HG02852 (cell line): ENCODE measurements at regions not wholly inside any gene's neighbourhood (a gene's known extent, or its start where the extent isn't known, plus 50 kb on each side); places are given as distances from the start of the nearest gene placed in this dataset.
"Not testable (repeated sequence)": the region's sequence is repeated elsewhere in the genome, so short reads cannot be mapped to it uniquely, and the experiment has no call there.

ENCODE experiments used
- ATAC-seq: cut with Tn5 transposase; IDR thresholded peaks from one replicate; pipeline ENCODE4 v1.9.1; 2021; ENCODE audit warnings: mild to moderate bottlenecking, moderate library complexity; ENCODE audit not compliant: unreplicated experiment

GRCh38 chr10:6706725-6707124 is 126.6 kb upstream of the PRKCQ start:
- ATAC-seq = no peak

- no peak for ATAC-seq
These were observed 124.8 kb upstream of the PRKCQ start for GRCh38 chr10:6704896-6705295.

GRCh38 chr10:6702833-6703232 is 122.8 kb upstream of the PRKCQ start:
- not testable (repeated sequence) for ATAC-seq

GRCh38 chr10:6702030-6702429 is 122.0 kb upstream of the PRKCQ start:
- no peak for ATAC-seq

- ATAC-seq = no peak
These were observed 121.2 kb upstream of the PRKCQ start for GRCh38 chr10:6701289-6701688.

- ATAC-seq = no peak
These were observed 120.0 kb upstream of the PRKCQ start for GRCh38 chr10:6700066-6700465.

GRCh38 chr10:6699336-6699735 is 119.3 kb upstream of the PRKCQ start:
- no peak for ATAC-seq

GRCh38 chr10:6695519-6695918 is 115.4 kb upstream of the PRKCQ start:
- no peak for ATAC-seq

GRCh38 chr10:6694447-6695140 is 114.5 kb upstream of the PRKCQ start:
- no peak for ATAC-seq

GRCh38 chr10:6692856-6693255 is 112.8 kb upstream of the PRKCQ start:
- no peak for ATAC-seq

- ATAC-seq = no peak
These were observed 112.0 kb upstream of the PRKCQ start for GRCh38 chr10:6692103-6692502.

GRCh38 chr10:6689036-6689435 is 109.0 kb upstream of the PRKCQ start:
- ATAC-seq = no peak

- ATAC-seq = no peak
These were observed 100.7 kb upstream of the PRKCQ start for GRCh38 chr10:6680735-6681134.

- no peak for ATAC-seq
These were observed 98.9 kb upstream of the PRKCQ start for GRCh38 chr10:6678956-6679355.

- ATAC-seq = no peak
These were observed 98.2 kb upstream of the PRKCQ start for GRCh38 chr10:6678211-6678803.

- ATAC-seq = not testable (repeated sequence)
These were observed 97.1 kb upstream of the PRKCQ start for GRCh38 chr10:6677129-6677528.

- no peak for ATAC-seq
These were observed 94.2 kb upstream of the PRKCQ start for GRCh38 chr10:6674291-6674690.

- ATAC-seq = no peak
These were observed 91.9 kb upstream of the PRKCQ start for GRCh38 chr10:6671976-6672375.

- ATAC-seq = no peak
These were observed 89.3 kb upstream of the PRKCQ start for GRCh38 chr10:6669269-6669859.

GRCh38 chr10:6667679-6668270 is 87.7 kb upstream of the PRKCQ start:
- no peak for ATAC-seq

GRCh38 chr10:6667150-6667549 is 87.1 kb upstream of the PRKCQ start:
- no peak for ATAC-seq

- ATAC-seq = no peak
These were observed 85.8 kb upstream of the PRKCQ start for GRCh38 chr10:6665847-6666246.
